NCI-H510A (cell line): ENCODE measurements at regions not wholly inside any gene's neighbourhood (a gene's known extent, or its start where the extent isn't known, plus 50 kb on each side); places are given as distances from the start of the nearest gene placed in this dataset.

Source experiments
- DNase-seq: peaks from one replicate; lab custom pipeline; 2025; lab: John Stamatoyannopoulos, UW

GRCh38 chr2:176647325-176648165 is 378.3 kb downstream of the MTX2 start:
- no peak for DNase-seq

- no peak for DNase-seq
Observed at GRCh38 chr2:176648700-176649297, 379.6 kb downstream of the MTX2 start.

GRCh38 chr2:176650104-176650837 is 381.0 kb downstream of the MTX2 start:
- DNase-seq, result no peak

GRCh38 chr2:176650838-176651555 is 381.8 kb downstream of the MTX2 start:
- DNase-seq, result no peak

GRCh38 chr2:176652300-176653182 is 383.3 kb downstream of the MTX2 start:
- DNase-seq, result peak; percentile 31

- DNase-seq, result peak; percentile 71
Observed at GRCh38 chr2:176653479-176654443, 384.5 kb downstream of the MTX2 start.

- no peak for DNase-seq
Observed at GRCh38 chr2:176656038-176656775, 387.0 kb downstream of the MTX2 start.

GRCh38 chr2:176656776-176657140 is 387.5 kb downstream of the MTX2 start:
- no peak for DNase-seq

- no peak for DNase-seq
Observed at GRCh38 chr2:176657393-176657792, 388.2 kb downstream of the MTX2 start.

GRCh38 chr2:176658708-176659107 is 389.5 kb downstream of the MTX2 start:
- DNase-seq, result no peak

GRCh38 chr2:176662753-176663152 is 393.5 kb downstream of the MTX2 start:
- DNase-seq, result no peak

- DNase-seq, result no peak
Observed at GRCh38 chr2:176664478-176664877, 395.2 kb downstream of the MTX2 start.

GRCh38 chr2:176665086-176665485 is 395.8 kb downstream of the MTX2 start:
- DNase-seq, result no peak

- DNase-seq, result no peak
Observed at GRCh38 chr2:176668912-176669311, 399.7 kb downstream of the MTX2 start.

GRCh38 chr2:176669398-176670174 is 400.3 kb downstream of the MTX2 start:
- DNase-seq, result no peak

- no peak for DNase-seq
Observed at GRCh38 chr2:176675271-176675949, 406.2 kb downstream of the MTX2 start.

GRCh38 chr2:176677746-176678265 is 408.6 kb downstream of the MTX2 start:
- DNase-seq, result no peak

GRCh38 chr2:176678571-176678970 is 409.3 kb downstream of the MTX2 start:
- no peak for DNase-seq
